ENCODE measurements at regions not wholly inside any gene's neighbourhood (a gene's known extent, or its start where the extent isn't known, plus 50 kb on each side); places are given as distances from the start of the nearest gene placed in this dataset.

- TF ChIP-seq EZH2 (IDR thresholded peaks at IDR 0.05; ENCODE audit: borderline replicate concordance, low read length) (no peak), CTCF (IDR thresholded peaks at IDR 0.05; ENCODE audit: low read length) (no peak)
These were observed 103.8 kb downstream of the PCSK1 start for GRCh38 chr5:96329289-96329688.
